ENCODE measurements at regions not wholly inside any gene's neighbourhood (a gene's known extent, or its start where the extent isn't known, plus 50 kb on each side); places are given as distances from the start of the nearest gene placed in this dataset.
"Not testable (repeated sequence)": the region's sequence is repeated elsewhere in the genome, so short reads cannot be mapped to it uniquely, and the experiment has no call there.

DNA sequence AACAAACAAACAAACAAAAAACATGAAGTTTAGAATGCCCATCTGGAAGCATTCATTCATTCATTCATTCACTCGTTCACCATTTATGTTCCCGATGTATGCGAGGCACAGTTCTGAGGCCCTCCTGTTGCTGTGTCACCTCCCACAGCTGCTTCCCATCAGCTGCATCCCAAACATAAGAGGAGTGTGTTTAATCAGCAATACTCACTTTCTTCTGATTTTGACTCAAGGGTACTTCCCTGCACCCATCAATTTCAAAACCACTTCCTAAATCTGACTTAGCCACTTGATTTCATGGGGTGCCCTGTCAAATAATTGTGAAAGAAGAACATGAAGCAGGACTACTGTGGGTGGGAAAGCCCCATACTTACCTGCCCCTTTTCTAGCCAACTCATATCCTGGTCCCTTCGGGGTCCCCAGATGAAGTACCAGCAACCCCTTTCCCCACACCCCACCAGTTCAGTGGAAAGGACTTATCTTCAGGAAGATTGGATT is 128.0 kb upstream of the IL12B start:
- DNase-seq: no peak

DNA sequence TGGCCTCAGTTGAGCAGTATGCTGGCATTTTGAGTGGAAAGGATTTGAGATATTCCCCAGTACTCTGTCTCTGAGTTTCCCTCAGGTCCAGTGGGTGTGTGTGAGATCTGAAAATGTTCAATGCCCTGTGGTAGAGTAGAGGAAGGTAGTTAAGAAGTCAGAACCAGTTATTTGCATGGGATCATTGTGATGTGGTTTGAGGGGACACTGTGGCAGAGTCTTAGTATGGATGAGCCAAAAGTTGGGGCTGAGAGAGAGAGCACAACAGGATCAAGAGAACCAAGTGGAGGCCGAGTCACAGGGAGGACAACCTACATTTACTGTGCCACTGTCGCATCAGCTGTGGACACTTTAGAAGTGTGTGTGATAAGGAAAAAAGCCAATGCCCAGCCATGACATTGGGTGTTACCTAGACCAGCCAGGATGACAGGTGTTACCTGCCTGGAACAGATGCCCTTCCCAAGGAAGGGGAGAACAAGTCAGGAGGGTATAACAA is 128.9 kb upstream of the IL12B start:
- no peak for DNase-seq

DNA sequence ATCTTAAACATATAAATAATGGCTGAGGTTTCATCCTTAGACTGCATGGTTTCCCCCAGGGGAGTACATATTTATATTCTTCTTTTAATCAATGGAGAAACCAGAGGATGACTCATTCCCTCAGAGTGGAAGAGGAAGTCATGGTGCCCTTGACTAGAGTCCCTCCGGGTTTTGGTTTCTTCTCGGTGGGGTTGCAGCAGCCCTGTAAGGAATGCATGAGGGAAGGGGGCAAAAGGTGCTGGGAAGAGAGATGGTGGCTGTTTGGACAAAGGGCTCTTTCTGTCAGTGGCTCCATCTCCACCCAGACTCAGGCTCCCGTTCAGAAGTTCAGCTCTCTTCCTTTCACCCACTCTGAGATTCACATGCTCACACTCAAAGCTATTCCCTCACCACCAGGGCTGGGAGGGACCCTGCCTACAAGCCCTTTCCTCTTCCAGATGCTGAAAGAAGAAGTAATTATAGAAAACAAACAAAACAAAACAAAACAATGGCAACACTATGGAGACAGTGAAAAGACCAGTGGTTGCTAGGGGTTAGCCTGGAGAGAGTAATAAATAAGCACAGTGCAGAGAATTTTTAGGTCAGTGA is 129.8 kb upstream of the IL12B start:
- no peak for DNase-seq

DNA sequence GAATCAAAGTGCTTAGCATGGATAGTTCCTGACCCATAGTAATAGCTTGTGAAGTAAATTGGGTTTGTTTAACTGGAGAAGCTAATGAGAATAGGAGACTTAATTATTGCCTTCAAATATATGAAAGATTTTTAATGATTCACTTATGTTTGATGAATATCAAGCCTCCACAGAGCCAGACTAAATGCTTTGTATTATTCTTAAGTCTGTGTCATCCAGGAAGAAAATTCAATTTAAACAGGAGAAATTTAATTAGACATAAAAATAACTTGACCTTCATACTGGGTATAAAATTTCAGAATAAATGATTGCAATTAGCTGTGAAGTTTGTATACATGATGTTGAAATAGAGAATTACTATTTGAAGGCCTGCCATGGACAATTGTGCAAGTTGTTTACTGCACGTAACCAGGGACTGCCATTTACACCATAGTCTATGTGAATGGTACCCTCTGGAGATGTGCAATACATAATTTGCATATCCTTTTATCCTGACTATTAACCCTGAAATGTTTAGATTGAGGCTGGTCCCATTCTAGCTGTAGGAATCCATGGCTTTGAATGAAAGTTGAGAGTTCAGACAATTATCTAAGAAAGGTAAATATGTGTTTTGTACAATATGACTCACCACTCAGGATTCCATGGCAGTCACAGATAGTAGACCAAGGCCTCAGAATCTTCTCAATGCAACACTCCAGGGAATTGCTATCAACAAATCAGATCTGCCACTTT is 133.5 kb upstream of the IL12B start:
- no peak for DNase-seq

DNA sequence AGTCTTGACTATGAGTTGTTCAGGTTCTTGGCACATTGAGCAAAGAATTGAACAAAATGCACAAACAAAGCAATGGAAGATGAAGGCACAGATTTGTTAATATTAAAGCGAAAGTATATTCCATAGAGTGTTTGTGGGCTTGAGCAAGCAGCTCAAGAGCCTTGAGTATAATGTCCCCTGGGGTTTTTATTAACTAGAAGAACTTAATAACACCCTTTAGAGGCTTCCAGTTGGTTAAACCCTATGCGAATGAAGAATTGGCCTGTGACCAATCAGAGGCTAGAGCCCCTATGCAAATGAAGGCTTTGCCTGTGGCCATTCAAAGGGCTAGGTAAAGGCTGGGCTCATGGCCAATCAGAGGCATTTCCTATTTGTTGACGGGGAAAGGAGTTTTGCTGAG is 135.3 kb upstream of the IL12B start:
- no peak for DNase-seq

DNA sequence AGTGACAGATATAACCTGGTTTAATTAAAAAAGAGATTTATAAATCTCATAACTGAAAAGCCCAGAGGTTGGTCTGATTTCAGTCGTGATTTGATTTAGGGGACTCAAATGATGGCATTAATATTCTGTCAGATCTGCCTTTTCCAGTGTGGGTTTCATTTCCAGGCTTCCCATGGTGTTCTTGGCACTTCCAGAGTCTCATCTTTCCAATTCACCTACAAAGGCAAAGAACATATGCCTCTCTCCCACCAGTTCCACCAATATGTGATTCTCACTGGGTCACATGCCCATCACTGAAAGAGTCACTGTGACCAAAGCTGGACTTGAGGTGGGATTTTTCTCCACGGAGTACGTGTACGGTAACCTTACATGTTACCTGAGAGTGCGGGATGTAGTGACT is 137.4 kb upstream of the IL12B start:
- DNase-seq: no peak

DNA sequence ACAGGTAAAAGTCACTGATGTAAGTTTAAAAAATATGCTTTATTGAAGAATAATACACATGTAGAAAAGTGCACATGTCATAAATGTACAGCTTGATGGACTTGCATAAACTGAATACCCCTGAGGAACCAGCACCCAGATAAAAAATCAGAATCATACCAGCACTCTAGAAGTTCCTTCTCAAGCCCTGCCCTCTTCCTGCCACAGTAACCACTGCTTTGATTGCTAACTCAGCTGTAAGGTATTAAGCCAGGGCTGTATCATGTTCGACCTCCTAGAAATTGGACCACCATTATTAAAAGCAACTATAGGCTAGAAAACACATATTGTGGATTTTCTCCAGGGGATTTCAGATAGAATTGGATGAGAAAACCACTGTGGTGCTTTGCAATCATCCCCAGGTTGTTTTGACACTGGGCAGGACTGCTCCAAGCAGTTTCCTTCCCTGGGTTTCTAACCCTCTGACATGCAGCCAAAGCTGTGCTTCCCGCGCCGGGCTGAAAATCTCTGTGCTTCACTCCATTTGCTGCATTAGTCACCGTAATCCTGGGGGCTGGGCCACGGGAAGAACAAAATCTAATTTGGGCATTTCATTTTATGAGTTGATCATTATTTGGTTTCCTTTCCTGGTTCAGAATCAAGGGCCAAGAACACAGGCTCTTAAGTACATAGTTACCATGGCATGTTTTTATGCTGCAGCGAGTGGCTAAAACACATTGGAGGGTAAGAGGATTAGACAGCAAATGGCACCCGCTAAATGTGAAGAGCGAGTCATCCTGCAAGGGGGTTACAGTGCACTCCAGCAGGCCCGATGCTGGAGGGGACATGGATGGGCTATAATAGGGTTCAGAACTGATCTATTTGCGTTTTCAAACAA is 139.4 kb upstream of the IL12B start:
- no peak for DNase-seq

DNA sequence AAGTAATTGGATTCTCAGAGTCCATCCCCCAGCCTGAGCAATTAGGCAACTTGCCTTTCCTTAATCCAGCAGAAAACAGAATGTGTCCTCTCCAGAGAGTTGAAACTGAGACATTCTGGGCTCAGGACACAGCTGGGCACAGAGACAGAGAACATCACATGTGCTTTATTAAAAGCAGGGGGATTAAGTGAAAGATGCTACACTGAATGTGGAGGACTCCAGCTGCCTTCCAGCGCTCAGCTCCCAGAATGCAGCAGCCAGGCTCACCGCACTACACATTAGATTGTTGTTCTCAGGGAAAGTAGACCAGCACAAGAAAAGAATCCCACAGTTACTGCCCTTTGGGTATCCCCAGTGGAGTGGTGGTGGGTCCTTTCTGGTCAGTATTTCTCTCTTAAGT is 141.6 kb upstream of the IL12B start:
- DNase-seq: no peak

DNA sequence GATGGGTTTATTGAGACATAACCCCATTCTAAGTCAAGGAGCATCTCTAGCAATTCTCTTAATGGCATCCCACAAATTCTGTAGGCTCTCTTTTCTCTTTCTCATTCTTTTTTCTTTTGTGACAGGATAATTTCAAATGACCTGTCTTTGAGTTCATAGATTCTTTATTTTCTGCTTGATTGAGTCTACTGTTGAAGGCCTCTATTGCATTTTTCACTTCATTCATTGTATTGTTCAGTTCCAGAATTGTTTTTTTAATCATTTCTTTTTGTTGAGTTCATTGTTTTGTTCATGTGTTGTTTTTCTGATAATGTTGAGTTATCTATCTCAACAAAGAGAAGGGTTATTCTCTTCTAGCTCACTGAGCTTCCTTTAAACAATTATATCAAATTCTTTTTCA is 144.7 kb upstream of the IL12B start:
- DNase-seq: no peak

DNA sequence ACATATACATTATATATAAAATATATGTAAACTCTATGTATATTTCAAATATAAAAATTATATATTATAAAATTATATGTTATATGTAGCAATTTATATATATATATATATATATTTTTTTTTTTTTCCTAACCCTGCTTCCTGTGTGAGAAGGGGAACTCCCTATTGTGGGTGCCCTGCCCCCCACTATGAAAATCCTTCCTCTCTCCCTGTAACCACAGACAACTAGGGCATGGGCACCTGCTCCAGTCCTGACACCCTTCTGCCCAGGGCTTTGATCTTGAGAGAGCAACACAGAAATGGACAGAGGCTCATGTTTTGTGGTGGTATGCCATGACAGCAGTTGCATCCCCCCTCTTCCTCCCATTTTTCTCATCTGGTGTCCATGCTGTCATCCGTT is 148.7 kb upstream of the IL12B start:
- no peak for DNase-seq

DNA sequence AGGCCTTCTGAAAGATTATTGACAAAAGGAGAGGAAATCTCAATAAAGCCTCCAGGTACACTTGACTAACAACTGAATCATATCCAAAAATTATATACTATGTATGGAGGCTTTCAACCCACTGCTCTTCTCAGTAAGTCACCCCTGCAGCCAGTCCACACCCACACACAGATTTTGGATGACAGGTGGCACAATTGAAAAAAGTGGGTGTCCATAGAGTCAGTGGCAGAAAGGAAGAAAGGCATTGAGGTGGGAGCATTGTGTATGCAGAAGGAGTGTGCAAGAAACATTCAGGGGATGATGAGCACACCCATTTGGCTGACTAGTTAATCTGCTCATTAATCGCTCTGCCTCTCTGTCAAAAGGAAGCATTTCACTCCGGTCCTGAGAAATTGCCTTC is 150.6 kb upstream of the IL12B start:
- no peak for DNase-seq

DNA sequence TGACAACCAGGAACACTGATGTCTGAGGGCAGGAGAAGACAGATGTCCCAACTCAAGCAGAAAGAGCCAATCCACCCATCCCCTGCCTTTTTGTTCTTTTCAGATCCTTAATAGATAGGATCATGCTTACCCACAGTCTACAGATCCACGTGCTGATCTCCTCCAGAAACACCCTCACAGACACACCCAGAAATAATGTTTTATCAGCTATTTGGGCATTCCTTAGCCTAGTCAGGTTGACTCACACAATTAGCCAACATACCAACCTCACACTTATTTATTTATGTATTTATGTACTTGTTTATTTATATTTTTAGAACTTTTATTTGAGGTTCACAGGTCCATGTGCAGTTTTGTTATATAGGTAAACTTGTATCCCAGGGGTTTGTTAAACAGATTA is 151.5 kb upstream of the IL12B start:
- no peak for DNase-seq

DNA sequence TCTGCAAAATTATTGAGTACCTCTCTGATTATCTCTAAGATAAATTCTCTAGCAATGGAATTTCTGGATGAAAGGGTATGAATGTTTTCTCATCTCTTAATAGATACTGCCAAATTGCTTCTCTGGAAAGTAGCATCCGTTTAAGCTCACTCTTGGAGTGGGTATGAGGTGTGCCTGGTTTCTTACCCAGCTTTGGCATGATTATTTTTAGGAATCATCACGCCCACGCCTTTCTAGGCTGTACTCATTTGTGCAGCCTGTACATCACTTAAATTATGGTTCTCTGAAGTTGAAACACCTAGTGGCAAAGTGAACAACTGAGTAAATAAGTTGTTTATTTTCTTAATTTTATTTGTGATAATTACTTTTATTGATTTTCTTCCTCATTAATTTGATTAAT is 156.5 kb upstream of the IL12B start:
- DNase-seq: no peak

DNA sequence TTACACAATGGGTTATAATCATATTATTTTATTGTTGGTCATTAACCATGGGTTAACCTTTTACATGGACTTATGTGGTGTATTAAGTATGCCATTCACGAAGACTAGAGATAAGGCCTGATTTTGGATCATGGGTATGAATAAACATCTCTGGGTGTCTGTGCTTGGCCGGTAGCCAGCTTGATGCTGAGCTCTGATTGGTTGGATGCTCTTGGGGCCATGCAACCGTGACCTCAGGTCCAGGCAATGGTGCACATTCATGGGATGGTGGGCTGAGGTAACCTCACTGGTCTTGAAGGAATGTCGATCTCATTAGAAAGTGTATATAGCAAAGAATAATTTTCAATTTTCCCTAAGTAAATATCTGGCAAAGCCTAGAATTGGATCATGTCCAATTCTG is 158.2 kb upstream of the IL12B start:
- DNase-seq: no peak

DNA sequence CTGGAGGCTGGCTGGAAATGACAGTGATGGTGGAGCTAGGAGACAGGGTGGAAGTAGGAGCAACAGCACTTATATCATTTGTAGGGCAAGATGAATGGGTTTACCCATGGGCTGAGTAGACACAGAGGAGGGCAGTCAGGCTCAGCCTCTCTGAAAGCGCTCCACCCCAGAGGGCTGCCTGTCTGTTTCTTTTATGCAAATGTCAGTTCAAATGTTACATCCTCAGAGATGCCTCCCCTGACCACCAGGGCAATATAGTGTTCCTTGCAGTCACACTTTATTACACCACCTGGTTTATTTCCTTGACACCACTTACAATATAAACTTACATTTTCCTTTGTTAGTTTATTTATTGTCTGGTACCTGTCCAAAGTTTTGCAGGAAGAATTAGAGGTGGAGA is 159.5 kb upstream of the IL12B start:
- no peak for DNase-seq

DNA sequence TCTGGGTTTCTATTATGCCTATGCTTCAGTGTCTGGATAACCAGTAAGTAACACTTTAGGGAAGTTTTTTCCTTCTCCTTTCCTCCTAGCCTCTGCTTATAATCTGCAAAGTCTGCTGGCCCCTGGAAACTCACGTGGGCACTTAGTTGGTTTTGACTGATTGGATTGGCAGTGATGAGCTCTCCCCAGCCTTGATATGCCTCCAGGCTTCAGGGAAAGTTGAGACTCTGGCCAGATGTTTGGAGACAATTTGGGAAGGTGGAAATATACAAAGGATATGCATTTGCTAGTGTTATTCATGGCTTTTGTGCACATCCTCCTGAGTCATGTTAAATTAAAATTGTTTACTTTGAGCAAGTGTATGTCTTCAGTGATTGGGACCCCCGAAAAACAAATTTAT is 160.2 kb upstream of the IL12B start:
- DNase-seq: no peak

DNA sequence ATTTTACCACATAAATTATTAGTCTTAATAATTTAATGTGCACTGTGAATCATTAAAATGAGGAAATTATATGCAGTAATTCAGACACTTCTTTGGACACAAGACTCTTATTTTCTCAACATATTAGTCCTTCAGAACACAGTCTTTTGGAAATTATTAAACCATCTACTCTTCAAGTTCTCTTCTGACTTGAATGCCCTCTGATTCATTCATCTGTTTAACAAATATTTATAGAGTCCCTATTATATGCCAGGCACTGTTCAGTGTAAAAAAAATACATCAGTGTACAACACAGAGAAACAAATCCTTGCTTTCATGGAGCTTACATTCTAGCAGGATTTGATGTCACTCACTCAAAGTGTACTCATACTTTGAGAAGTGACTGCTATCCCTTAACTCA is 163.4 kb upstream of the IL12B start:
- no peak for DNase-seq

DNA sequence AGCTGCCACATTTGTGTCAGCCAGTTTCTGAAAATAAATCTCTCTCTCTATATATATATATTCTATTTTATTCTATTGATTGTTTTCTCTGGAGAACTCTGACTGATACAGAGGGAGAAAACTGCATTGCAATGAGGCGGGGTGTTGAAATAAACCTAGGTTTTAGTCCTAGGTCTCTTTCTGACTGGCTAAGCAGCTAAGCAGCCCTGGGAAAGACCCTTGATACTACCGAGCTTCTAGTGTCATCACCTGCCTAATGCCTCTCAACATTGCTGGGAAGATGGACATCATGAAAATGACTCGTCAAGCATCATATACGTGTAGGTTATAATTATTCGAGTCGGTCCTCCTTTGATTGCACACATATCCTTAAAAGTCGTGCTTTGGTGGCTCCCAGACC is 166.5 kb upstream of the IL12B start:
- DNase-seq: no peak

DNA sequence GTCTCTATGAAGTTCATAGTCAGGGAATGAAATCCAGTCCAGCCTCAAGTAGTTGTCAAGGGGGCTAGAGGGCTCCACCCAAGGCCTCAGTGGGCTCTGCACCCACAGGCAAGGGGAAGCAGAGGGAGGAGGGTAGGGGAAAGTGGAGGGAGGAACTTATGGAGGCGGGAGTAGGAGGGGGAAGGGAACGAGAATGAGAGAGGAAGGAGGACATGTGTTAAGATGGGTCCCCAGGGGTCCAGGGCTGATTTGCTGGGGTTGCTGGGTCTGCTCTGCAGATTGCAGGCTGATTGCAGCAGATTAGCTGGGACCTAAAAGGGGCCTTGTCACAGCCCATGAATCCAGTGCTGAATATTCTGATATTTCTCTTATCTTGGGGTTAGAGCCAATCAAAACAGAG is 166.9 kb upstream of the IL12B start:
- no peak for DNase-seq

DNA sequence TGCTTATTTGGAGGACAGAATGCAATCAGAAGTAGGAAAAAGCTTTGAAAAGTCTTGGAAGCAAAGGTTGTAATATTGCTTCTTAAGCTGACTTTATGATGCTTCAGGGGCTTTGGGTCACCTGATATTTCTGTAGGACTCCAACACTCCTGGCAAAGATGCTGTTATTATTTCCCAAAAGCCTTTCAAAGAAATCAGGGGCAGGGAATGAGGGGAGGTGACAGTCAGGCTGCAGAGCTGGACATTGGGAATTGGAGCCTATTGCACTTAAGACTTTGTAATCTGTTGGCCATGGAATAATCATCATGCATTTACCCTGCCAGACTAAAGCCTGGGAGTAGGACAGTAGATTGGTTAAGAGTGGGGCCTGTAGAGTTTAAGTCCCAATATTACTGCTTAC is 168.3 kb upstream of the IL12B start:
- DNase-seq: no peak

DNA sequence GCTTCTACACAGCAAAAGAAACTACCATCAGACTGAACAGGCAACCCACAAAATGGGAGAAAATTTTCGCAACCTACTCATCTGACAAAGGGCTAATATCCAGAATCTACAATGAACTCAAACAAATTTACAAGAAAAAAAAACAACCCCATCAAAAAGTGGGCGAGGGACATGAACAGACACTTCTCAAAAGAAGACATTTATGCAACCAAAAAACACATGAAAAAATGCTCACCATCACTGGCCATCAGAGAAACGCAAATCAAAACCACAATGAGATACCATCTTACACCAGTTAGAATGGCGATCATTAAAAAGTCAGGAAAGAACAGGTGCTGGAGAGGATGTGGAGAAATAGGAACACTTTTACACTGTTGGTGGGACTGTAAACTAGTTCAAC is 171.8 kb upstream of the IL12B start:
- not testable (repeated sequence) for DNase-seq

DNA sequence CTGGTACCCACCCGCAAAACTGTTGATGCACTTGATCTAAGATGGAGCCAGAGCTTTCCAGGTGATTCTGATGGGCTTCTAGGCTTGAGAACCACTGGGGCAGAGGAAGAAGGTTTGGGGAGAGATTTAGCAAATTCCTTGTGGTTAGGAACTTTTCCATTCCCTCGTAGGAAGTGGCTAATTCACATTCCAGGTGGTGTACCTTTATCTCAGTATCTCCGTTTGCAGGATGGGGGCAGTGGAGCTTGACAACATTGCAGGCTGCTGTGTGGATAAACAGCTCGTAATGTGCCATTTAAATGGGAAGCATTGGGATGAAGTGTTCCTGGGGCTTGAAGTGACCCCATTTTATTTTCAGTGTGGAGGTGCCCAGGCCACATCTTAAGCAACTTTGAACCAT is 172.9 kb upstream of the IL12B start:
- DNase-seq: no peak

DNA sequence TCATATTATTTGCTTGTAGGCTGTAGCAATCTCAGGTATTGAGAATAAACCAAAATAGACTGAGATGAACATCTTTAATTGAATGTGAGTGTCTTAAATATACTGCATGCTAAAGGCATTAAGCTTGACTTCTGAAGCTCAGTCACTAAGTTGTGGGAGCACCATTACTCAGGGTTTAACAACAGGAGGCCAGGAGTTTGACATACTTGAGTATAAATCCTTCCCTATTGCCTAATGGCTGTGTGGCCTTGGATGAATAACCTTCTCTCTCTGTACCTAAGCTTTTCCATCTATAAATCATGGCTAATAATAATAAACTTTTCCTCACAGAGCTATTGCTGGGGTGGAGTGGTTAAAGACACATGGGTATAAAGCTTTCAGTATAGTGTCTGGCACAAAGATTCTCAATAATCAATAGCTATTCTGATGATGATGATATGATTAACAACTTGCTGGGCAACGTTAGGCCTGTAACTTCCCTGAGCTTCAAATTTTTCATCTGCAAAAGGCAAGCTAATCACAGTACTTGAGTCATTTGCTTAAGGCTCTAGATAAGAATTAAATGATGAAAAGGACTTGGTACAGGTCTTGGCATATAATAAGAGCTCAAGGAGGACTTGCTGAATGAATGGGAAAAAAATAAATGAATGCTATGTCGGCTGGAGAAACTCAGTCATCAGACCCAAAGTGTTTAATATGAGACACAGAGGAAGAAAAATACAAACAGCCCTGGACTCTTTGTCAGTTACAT is 174.0 kb upstream of the IL12B start:
- no peak for DNase-seq
